H1 (cell line): ENCODE measurements at regions not wholly inside any gene's neighbourhood (a gene's known extent, or its start where the extent isn't known, plus 50 kb on each side); places are given as distances from the start of the nearest gene placed in this dataset.
A peak's percentile ranks its signal among the peaks of the same experiment; 100 is the strongest.

ENCODE experiments used
- CTCF ChIA-PET: fragments of 300-600 bp; sonication (Branson Sonifier 250); formaldehyde crosslinking; loops from one replicate; lab custom pipeline; 2021; ENCODE audit not compliant: partially characterized antibody; lab: Charles Lee
- POLR2A ChIA-PET: fragments of 300-600 bp; sonication (Branson Sonifier 250); formaldehyde crosslinking; loops from one replicate; lab custom pipeline; 2021; ENCODE audit warnings: inconsistent platforms; ENCODE audit not compliant: partially characterized antibody; lab: Charles Lee
- DNase-seq, 2 experiments: peaks; one replicate each; pipeline versions ENCODE4 v3.0.0 to v3.0.0-alpha.2; 2010 to 2022; ENCODE audit warnings: low spot score in 2 of 2, low read depth in 1 of 2, mixed read lengths in 1 of 2
- FAIRE-seq: peaks from 2 replicates; lab custom pipeline; 2011; peaks lifted over from hg19 to GRCh38; lab: Jason Lieb, UNC
- H2AFZ ChIP-seq: 2 replicates; pipeline ENCODE4 v1.8.1; 2012; ENCODE audit warnings: low read length, inconsistent platforms
- H2AK5ac ChIP-seq: 2 replicates; pipeline ENCODE4 v1.6.1; 2013; ENCODE audit warnings: low read depth, low read length
- H2BK120ac ChIP-seq: replicated peaks from 2 replicates; pipeline ENCODE3; 2013; ENCODE audit warnings: low read depth, low read length, inconsistent platforms
- H2BK12ac ChIP-seq: 2 replicates; pipeline ENCODE4 v1.6.1; 2013; ENCODE audit warnings: low read depth, low read length
- H2BK15ac ChIP-seq: 2 replicates; pipeline ENCODE4 v1.6.1; 2013; ENCODE audit warnings: low read length
- H2BK20ac ChIP-seq: 2 replicates; pipeline ENCODE4 v1.6.1; 2013; ENCODE audit warnings: low read length
- H2BK5ac ChIP-seq: 2 replicates; pipeline ENCODE4 v1.6.1; 2013; ENCODE audit warnings: low read depth, low read length
- H3K14ac ChIP-seq: 2 replicates; pipeline ENCODE4 v1.6.1; 2013; ENCODE audit warnings: inconsistent platforms; ENCODE audit not compliant: insufficient read length
- H3K18ac ChIP-seq: 2 replicates; pipeline ENCODE4 v1.6.1; 2013; ENCODE audit warnings: low read length; ENCODE audit errors: extremely low read depth
- H3K23ac ChIP-seq: 2 replicates; pipeline ENCODE4 v1.6.1; 2013; ENCODE audit warnings: inconsistent platforms; ENCODE audit not compliant: insufficient read length
- H3K23me2 ChIP-seq: 2 replicates; pipeline ENCODE4 v1.6.1; 2013; ENCODE audit warnings: low read depth, low read length
- H3K27ac ChIP-seq: 2 replicates; pipeline ENCODE4 v1.6.1; 2011; ENCODE audit warnings: low read depth, low read length, inconsistent platforms
- H3K27me3 ChIP-seq, 4 experiments: replicated peaks in 1 of 4; 1 replicate in 1 of 4; 2 replicates in 3 of 4; pipeline versions ENCODE4 v1.6.1 to v1.8.1; 2011 to 2013; ENCODE audit warnings: low read length in 3 of 4, mild to moderate bottlenecking in 3 of 4, inconsistent platforms in 2 of 4, mixed read lengths in 2 of 4, moderate library complexity in 1 of 4; ENCODE audit not compliant: control insufficient read depth in 3 of 4, insufficient read depth in 3 of 4; ENCODE audit errors: extremely low read depth in 1 of 4
- H3K36me3 ChIP-seq, 4 experiments: 2 replicates each; pipeline versions ENCODE4 v1.6.1 to v1.8.1; 2011 to 2013; ENCODE audit warnings: mild to moderate bottlenecking in 4 of 4, low read length in 3 of 4, moderate library complexity in 2 of 4, control low read depth in 1 of 4, inconsistent platforms in 1 of 4; ENCODE audit not compliant: insufficient read depth in 4 of 4, control insufficient read depth in 2 of 4
- H3K4ac ChIP-seq: replicated peaks from 2 replicates; pipeline ENCODE3; 2013; ENCODE audit warnings: low read length, low read depth, mixed read lengths, inconsistent platforms; ENCODE audit not compliant: insufficient read length
- H3K4me1 ChIP-seq, 4 experiments: replicated peaks in 1 of 4; 1 replicate in 1 of 4; 2 replicates in 3 of 4; pipeline versions ENCODE4 v1.6.1 to v1.8.1; 2011 to 2013; ENCODE audit warnings: low read length in 3 of 4, inconsistent platforms in 2 of 4, mixed read lengths in 1 of 4; ENCODE audit not compliant: insufficient read depth in 4 of 4, control insufficient read depth in 3 of 4
- H3K4me2 ChIP-seq, 2 experiments: 2 replicates each; pipeline versions ENCODE4 v1.6.1 to v1.8.1; 2011 to 2013; ENCODE audit warnings: low read depth in 2 of 2, low read length in 2 of 2, control low read depth in 1 of 2, inconsistent platforms in 1 of 2, mild to moderate bottlenecking in 1 of 2; ENCODE audit not compliant: insufficient read depth in 1 of 2
- H3K4me3 ChIP-seq, 4 experiments: fragments of 200-600, 300-600 bp in 1 of 4; sonication (generic), shearing (Covaris generic), sonication (Bioruptor Twin) in 1 of 4; 2 replicates each; pipeline versions ENCODE4 v1.5.1 to v1.8.1; 2011 to 2016; ENCODE audit warnings: low read length in 4 of 4, low read depth in 3 of 4, control low read depth in 2 of 4, inconsistent platforms in 2 of 4, mild to moderate bottlenecking in 2 of 4, mixed read lengths in 1 of 4, moderate library complexity in 1 of 4; ENCODE audit not compliant: insufficient read depth in 2 of 4; ENCODE audit errors: extremely low read depth in 1 of 4
- H3K56ac ChIP-seq: replicated peaks from 2 replicates; pipeline ENCODE3; 2013; ENCODE audit warnings: low read depth, mild to moderate bottlenecking, mixed read lengths, low read length, inconsistent platforms; ENCODE audit not compliant: insufficient read length
- H3K79me1 ChIP-seq: 2 replicates; pipeline ENCODE4 v1.6.1; 2013; ENCODE audit warnings: low read depth, low read length, control low read depth
- H3K79me2 ChIP-seq, 2 experiments: 2 replicates each; pipeline versions ENCODE4 v1.6.1 to v1.8.1; 2012 to 2013; ENCODE audit warnings: low read length in 2 of 2, mild to moderate bottlenecking in 2 of 2, inconsistent platforms in 1 of 2; ENCODE audit not compliant: insufficient read depth in 2 of 2, control insufficient read depth in 1 of 2
- H3K9ac ChIP-seq, 4 experiments: replicated peaks in 1 of 4; 1 replicate in 1 of 4; 2 replicates in 3 of 4; pipeline versions ENCODE4 v1.6.1 to v1.8.1; 2011 to 2013; ENCODE audit warnings: low read depth in 3 of 4, low read length in 3 of 4, control low read depth in 2 of 4, mild to moderate bottlenecking in 2 of 4, moderate library complexity in 2 of 4, inconsistent platforms in 1 of 4; ENCODE audit errors: extremely low read depth in 1 of 4
- H3K9me3 ChIP-seq, 2 experiments: 2 replicates each; pipeline versions ENCODE4 v1.6.1 to v1.8.1; 2012 to 2013; ENCODE audit warnings: mild to moderate bottlenecking in 2 of 2, moderate library complexity in 2 of 2, control low read depth in 1 of 2, inconsistent platforms in 1 of 2, low read depth in 1 of 2, low read length in 1 of 2, mixed read lengths in 1 of 2; ENCODE audit not compliant: insufficient read depth in 2 of 2
- H4K20me1 ChIP-seq, 2 experiments: replicated peaks in 1 of 2; 2 replicates each; pipeline versions ENCODE3 to v1.8.1; 2011 to 2013; ENCODE audit warnings: inconsistent platforms in 2 of 2, low read length in 2 of 2, mild to moderate bottlenecking in 1 of 2; ENCODE audit not compliant: insufficient read depth in 2 of 2, control insufficient read depth in 1 of 2
- H4K5ac ChIP-seq: 2 replicates; pipeline ENCODE4 v1.6.1; 2013; ENCODE audit warnings: low read length, low read depth, mixed read lengths, inconsistent platforms; ENCODE audit not compliant: insufficient read length
- H4K8ac ChIP-seq: 2 replicates; pipeline ENCODE4 v1.8.0; 2013; ENCODE audit warnings: mild to moderate bottlenecking, moderate library complexity, low read length, inconsistent platforms; ENCODE audit not compliant: insufficient read depth; ENCODE audit errors: extremely low read depth
- H4K91ac ChIP-seq: replicated peaks from 2 replicates; pipeline ENCODE3; 2013; ENCODE audit warnings: low read length, mixed read lengths, inconsistent platforms; ENCODE audit not compliant: insufficient read length
- BRCA1 ChIP-seq: IDR thresholded peaks from 2 replicates; pipeline ENCODE4 v1.6.1; 2012; ENCODE audit warnings: low read depth, low read length, improper control_type of control experiment
- CBX5 ChIP-seq: fragments of 300-800, 300-1000 bp; sonication (generic); IDR thresholded peaks from 2 replicates; pipeline ENCODE4 v1.7.1; 2016; ENCODE audit warnings: antibody characterized with exemption, low read length, low read depth
- CHD2 ChIP-seq: IDR thresholded peaks from 2 replicates; pipeline ENCODE4 v1.6.1; 2012; ENCODE audit warnings: low read length, improper control_type of control experiment
- GABPA ChIP-seq: IDR thresholded peaks from 2 replicates; pipeline ENCODE4 v1.6.1; 2011; ENCODE audit warnings: mild to moderate bottlenecking, low read length, moderate library complexity, borderline replicate concordance; ENCODE audit not compliant: insufficient read depth
- HDAC2 ChIP-seq, 2 experiments: fragments of 300-600 bp in 1 of 2; sonication (generic) in 1 of 2; IDR thresholded peaks; 2 replicates each; pipeline ENCODE4 v1.6.1; 2011 to 2012; ENCODE audit warnings: low read depth in 2 of 2, low read length in 2 of 2, mild to moderate bottlenecking in 2 of 2, moderate library complexity in 2 of 2, borderline replicate concordance in 1 of 2, inconsistent platforms in 1 of 2
- KDM1A ChIP-seq: fragments of 200-600, 300-600 bp; sonication (generic); IDR thresholded peaks from 2 replicates; pipeline ENCODE4 v1.7.1; 2016; ENCODE audit warnings: mild to moderate bottlenecking, low read length, borderline replicate concordance
- POLR2A ChIP-seq, 2 experiments: IDR thresholded peaks; 1 replicate in 1 of 2; 2 replicates in 1 of 2; pipeline ENCODE4 v1.6.1; 2011; ENCODE audit warnings: low read depth in 2 of 2, low read length in 2 of 2, mild to moderate bottlenecking in 2 of 2; ENCODE audit errors: control extremely low read depth in 1 of 2
- RBBP5 ChIP-seq: IDR thresholded peaks from 2 replicates; pipeline ENCODE4 v1.7.1; 2012; ENCODE audit warnings: low read depth, mild to moderate bottlenecking, inconsistent platforms, low read length, moderate library complexity, borderline replicate concordance
- SP2 ChIP-seq: IDR thresholded peaks from 2 replicates; pipeline ENCODE4 v1.6.1; 2012; ENCODE audit warnings: mild to moderate bottlenecking, low read length, inconsistent platforms
- TCF12 ChIP-seq: IDR thresholded peaks from 2 replicates; pipeline ENCODE4 v1.6.1; 2011; ENCODE audit warnings: low read depth, mild to moderate bottlenecking, low read length
- ZNF274 ChIP-seq: IDR thresholded peaks from 2 replicates; pipeline ENCODE4 v1.7.0; 2012; ENCODE audit warnings: low read length, borderline replicate concordance; ENCODE audit errors: extremely low read depth
- WGBS, 2 experiments: shearing (Covaris generic) in 1 of 2; methylation state at CpG; one replicate each; pipeline versions ENCODE4 v1.1.6 to v1.1.7; 2013 to 2015; ENCODE audit warnings: low lambda C conversion rate in 2 of 2, mixed read lengths in 2 of 2, inconsistent platforms in 1 of 2, low coverage in 1 of 2, missing lambda C conversion rate in 1 of 2; ENCODE audit not compliant: insufficient replicate concordance in 2 of 2, insufficient coverage in 1 of 2, insufficient read length in 1 of 2; ENCODE audit errors: extremely low coverage in 1 of 2, missing lambda C conversion rate in 1 of 2; 5-methylcytosine and 5-hydroxymethylcytosine counted together

DNA sequence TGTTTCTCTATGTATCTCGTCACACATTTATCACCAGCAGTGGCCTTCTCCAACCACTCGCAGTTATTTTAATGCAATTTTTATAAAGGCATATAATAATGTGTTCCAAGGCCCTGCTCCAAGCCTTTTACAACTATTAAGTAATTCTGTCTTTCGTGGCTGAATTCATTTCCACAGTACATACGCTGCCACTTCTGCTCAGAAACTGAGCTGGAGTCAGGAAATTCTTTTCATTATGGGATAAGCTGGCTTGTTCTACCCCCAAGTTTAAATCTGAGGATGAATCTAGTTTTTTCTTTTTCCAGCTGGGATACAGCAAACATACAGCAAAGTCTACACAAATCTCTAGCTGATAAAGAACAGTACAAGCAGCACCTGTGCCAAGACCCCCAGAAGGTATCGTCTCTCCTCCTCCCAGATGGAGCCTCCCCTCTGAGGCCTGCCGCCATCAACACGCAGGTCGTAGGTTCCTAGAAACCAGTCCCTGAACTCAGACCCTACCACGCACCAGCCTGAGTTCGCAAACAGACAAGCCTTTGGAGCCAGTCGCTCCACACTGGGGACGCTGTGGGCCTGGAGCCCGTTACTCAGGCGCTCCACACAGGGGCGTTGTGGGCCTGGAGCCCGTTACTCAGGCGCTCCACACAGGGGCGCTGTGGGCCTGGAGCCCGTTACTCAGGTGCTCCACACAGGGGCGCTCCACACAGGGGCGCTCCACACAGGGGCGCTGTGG lies 263.5 kb downstream of the THBS2 start:
- H3K4me1 ChIP-seq, result no peaks in the 10 kb centered on the region
- FAIRE-seq (no peak), DNase-seq (no peak)
- H4K20me1 ChIP-seq, result no peaks in the 10 kb centered on the region
- H3K9me3 ChIP-seq, result peaks cover 4 to 10% of the 10 kb centered on the region in 2 experiments; a peak in 2 of 4 replicates
- H2BK15ac ChIP-seq, result no peak overlapping the region
- CTCF ChIA-PET, result interaction anchor here (1.2 to 1.7 kb wide), 2 partner anchors 11 to 184 kb away, joined by 3 read pairs; no protein-coding TSS in a partner anchor
- H3K4ac ChIP-seq, result no peak overlapping the region
- no peaks in the 10 kb centered on the region for H3K79me2 ChIP-seq
- no peak overlapping the region for H3K4me3 ChIP-seq
- no peak overlapping the region for H3K56ac ChIP-seq
- H3K18ac ChIP-seq, result no peak overlapping the region
- no peaks in the 10 kb centered on the region for H3K23me2 ChIP-seq
- H2BK12ac ChIP-seq, result no peak overlapping the region
- H3K23ac ChIP-seq, result no peak overlapping the region
- no peak overlapping the region for H3K4me2 ChIP-seq
- H2AFZ ChIP-seq, result no peak overlapping the region
- H2BK20ac ChIP-seq, result no peak overlapping the region
- no peak overlapping the region for H4K5ac ChIP-seq
- WGBS, 2 experiments, result 90 to 100% methylated on average over 1 to 17 of the region's 22 CpGs
- POLR2A ChIA-PET, result no interaction called here
- H3K27me3 ChIP-seq, result no peaks in the 10 kb centered on the region
- H2BK5ac ChIP-seq, result no peak overlapping the region
- no peak overlapping the region for H2BK120ac ChIP-seq
- no peaks in the 10 kb centered on the region for H3K79me1 ChIP-seq
- no peak overlapping the region for H3K14ac ChIP-seq
- peak overlapping the region; percentile 91; the same call in 1 of the 2 replicates for H4K8ac ChIP-seq
- H3K9ac ChIP-seq, result no peak overlapping the region
- H3K36me3 ChIP-seq, result no peaks in the 10 kb centered on the region
- H2AK5ac ChIP-seq, result no peak overlapping the region
- H4K91ac ChIP-seq, result peak overlapping the region; percentile 36
- no peak for TF ChIP-seq CHD2
- no peak for TF ChIP-seq BRCA1
- TF ChIP-seq SP2, result no peak
- TF ChIP-seq HDAC2 (IDR thresholded peaks at IDR 0.05; ENCODE audit: borderline replicate concordance in 1 of 2, low read depth in 2 of 2, low read length in 2 of 2), result no peak
- no peak for TF ChIP-seq KDM1A
- TF ChIP-seq GABPA, result no peak
- no peak for TF ChIP-seq CBX5
- no peak for TF ChIP-seq TCF12
- TF ChIP-seq POLR2A (IDR thresholded peaks at IDR 0.05; ENCODE audit: control extremely low read depth in 1 of 2, low read depth in 2 of 2, low read length in 2 of 2), result no peak
- TF ChIP-seq ZNF274, result no peak
- no peak for TF ChIP-seq RBBP5
- no peak overlapping the region for H3K27ac ChIP-seq
